Right forelimb (tissue), 1 donor: ENCODE measurements at regions not wholly inside any gene's neighbourhood (a gene's known extent, or its start where the extent isn't known, plus 50 kb on each side); places are given as distances from the start of the nearest gene placed in this dataset.

Source experiments
- DNase-seq: peaks from one replicate; pipeline ENCODE4 v3.0.0-alpha.2; 2018

GRCh38 chr1:221109930-221110329 is 230.7 kb downstream of the HLX start:
- DNase-seq: no peak

- no peak for DNase-seq
Measured at GRCh38 chr1:221117133-221117532, 237.9 kb downstream of the HLX start.

GRCh38 chr1:221117548-221117951 is 238.3 kb downstream of the HLX start:
- DNase-seq: no peak

- no peak for DNase-seq
Measured at GRCh38 chr1:221118176-221118937, 239.1 kb downstream of the HLX start.

- no peak for DNase-seq
Measured at GRCh38 chr1:221118938-221119320, 239.7 kb downstream of the HLX start.

GRCh38 chr1:221122501-221122900 is 243.3 kb downstream of the HLX start:
- DNase-seq: no peak

GRCh38 chr1:221125976-221126375 is 246.7 kb downstream of the HLX start:
- DNase-seq: no peak

GRCh38 chr1:221137666-221138065 is 258.4 kb downstream of the HLX start:
- no peak for DNase-seq

- no peak for DNase-seq
Measured at GRCh38 chr1:221138516-221138915, 259.3 kb downstream of the HLX start.

GRCh38 chr1:221139991-221140390 is 260.7 kb downstream of the HLX start:
- DNase-seq: no peak

GRCh38 chr1:221141096-221141495 is 261.9 kb downstream of the HLX start:
- DNase-seq: no peak

GRCh38 chr1:221141606-221142285 is 262.5 kb downstream of the HLX start:
- no peak for DNase-seq

- DNase-seq: peak; percentile 58
Measured at GRCh38 chr1:221148660-221149059, 269.4 kb downstream of the HLX start.

- DNase-seq: no peak
Measured at GRCh38 chr1:221149111-221149510, 269.9 kb downstream of the HLX start.

- DNase-seq: no peak
Measured at GRCh38 chr1:221149555-221150075, 270.4 kb downstream of the HLX start.

- DNase-seq: no peak
Measured at GRCh38 chr1:221150996-221151395, 271.8 kb downstream of the HLX start.

- DNase-seq: no peak
Measured at GRCh38 chr1:221154932-221155331, 275.7 kb downstream of the HLX start.

- DNase-seq: no peak
Measured at GRCh38 chr1:221157026-221157761, 278.0 kb downstream of the HLX start.

- no peak for DNase-seq
Measured at GRCh38 chr1:221159608-221160007, 280.4 kb downstream of the HLX start.

- no peak for DNase-seq
Measured at GRCh38 chr1:221161571-221162041, 282.4 kb downstream of the HLX start.

GRCh38 chr1:221162352-221162751 is 283.1 kb downstream of the HLX start:
- no peak for DNase-seq

GRCh38 chr1:221162939-221163338 is 283.7 kb downstream of the HLX start:
- no peak for DNase-seq

- DNase-seq: no peak
Measured at GRCh38 chr1:221164029-221164428, 284.8 kb downstream of the HLX start.
